ENCODE measurements at regions not wholly inside any gene's neighbourhood (a gene's known extent, or its start where the extent isn't known, plus 50 kb on each side); places are given as distances from the start of the nearest gene placed in this dataset.
"Not testable (repeated sequence)": the region's sequence is repeated elsewhere in the genome, so short reads cannot be mapped to it uniquely, and the experiment has no call there.

- DNase-seq = no peak
Measured at GRCh38 chr17:51347851-51348584, 87.7 kb downstream of the UTP18 start.

- no peak for DNase-seq
Measured at GRCh38 chr17:51351080-51351479, 90.7 kb downstream of the UTP18 start.

- DNase-seq = no peak
Measured at GRCh38 chr17:51351890-51352289, 91.5 kb downstream of the UTP18 start.

- no peak for DNase-seq
Measured at GRCh38 chr17:51352798-51353197, 92.5 kb downstream of the UTP18 start.

- no peak for DNase-seq
Measured at GRCh38 chr17:51353296-51353695, 93.0 kb downstream of the UTP18 start.

GRCh38 chr17:51354936-51355335 lies 94.6 kb downstream of the UTP18 start:
- no peak for DNase-seq

GRCh38 chr17:51355441-51356410 lies 95.4 kb downstream of the UTP18 start:
- no peak for DNase-seq

GRCh38 chr17:51359055-51359454 lies 98.7 kb downstream of the UTP18 start:
- no peak for DNase-seq

GRCh38 chr17:51362811-51363585 lies 102.7 kb downstream of the UTP18 start:
- no peak for DNase-seq

- no peak for DNase-seq
Measured at GRCh38 chr17:51365090-51365489, 104.7 kb downstream of the UTP18 start.

- DNase-seq = no peak
Measured at GRCh38 chr17:51366866-51367265, 106.5 kb downstream of the UTP18 start.

- not testable (repeated sequence) for DNase-seq
Measured at GRCh38 chr17:51367836-51368235, 107.5 kb downstream of the UTP18 start.

- no peak for DNase-seq
Measured at GRCh38 chr17:51371732-51372151, 111.4 kb downstream of the UTP18 start.

- no peak for DNase-seq
Measured at GRCh38 chr17:51372345-51373004, 112.1 kb downstream of the UTP18 start.

GRCh38 chr17:51373489-51374152 lies 113.3 kb downstream of the UTP18 start:
- no peak for DNase-seq

GRCh38 chr17:51374209-51374608 lies 113.9 kb downstream of the UTP18 start:
- no peak for DNase-seq

GRCh38 chr17:51375771-51376170 lies 115.4 kb downstream of the UTP18 start:
- no peak for DNase-seq

- no peak for DNase-seq
Measured at GRCh38 chr17:51376739-51377138, 116.4 kb downstream of the UTP18 start.

GRCh38 chr17:51381262-51381661 lies 120.9 kb downstream of the UTP18 start:
- no peak for DNase-seq

- no peak for DNase-seq
Measured at GRCh38 chr17:51385208-51385607, 124.9 kb downstream of the UTP18 start.

- DNase-seq = no peak
Measured at GRCh38 chr17:51387582-51387981, 127.2 kb downstream of the UTP18 start.

- no peak for DNase-seq
Measured at GRCh38 chr17:51387986-51388385, 127.6 kb downstream of the UTP18 start.
